Activated CD4-positive, alpha-beta memory T cell treated with anti-CD3 and anti-CD28 coated beads, Interleukin-2, amount 10 ng/mL, durations not matched to agents 7 days and 5 days (primary cell): ENCODE measurements at regions not wholly inside any gene's neighbourhood (a gene's known extent, or its start where the extent isn't known, plus 50 kb on each side); places are given as distances from the start of the nearest gene placed in this dataset.

ENCODE experiments used
- CTCF ChIA-PET: fragments of 350-600 bp; sonication (Branson Sonifier 250); formaldehyde crosslinking; loops from one replicate; lab custom pipeline; 2021; ENCODE audit warnings: antibody characterized with exemption, inconsistent platforms; lab: Charles Lee
- POLR2A ChIA-PET: fragments of 350-600 bp; sonication (Branson Sonifier 250); formaldehyde crosslinking; loops from one replicate; lab custom pipeline; 2021; ENCODE audit warnings: antibody characterized with exemption; lab: Charles Lee
- DNase-seq: peaks from one replicate; pipeline ENCODE4 v3.0.0-alpha.2; 2020
- H3K27ac Mint-ChIP-seq: one replicate; pipeline ENCODE4 v1.8.0; 2021; ENCODE audit warnings: mild to moderate bottlenecking, mixed read lengths
- H3K27me3 Mint-ChIP-seq: one replicate; pipeline ENCODE4 v1.8.0; 2021; ENCODE audit warnings: mixed read lengths
- H3K36me3 Mint-ChIP-seq: one replicate; pipeline ENCODE4 v1.8.0; 2021; ENCODE audit warnings: low read depth, mixed read lengths
- H3K4me1 Mint-ChIP-seq: one replicate; pipeline ENCODE4 v1.8.0; 2021; ENCODE audit warnings: mixed read lengths
- H3K4me3 Mint-ChIP-seq: one replicate; pipeline ENCODE4 v1.8.0; 2021; ENCODE audit warnings: mild to moderate bottlenecking, mixed read lengths
- H3K9me3 Mint-ChIP-seq: one replicate; pipeline ENCODE4 v1.8.0; 2021; ENCODE audit warnings: mixed read lengths

- Mint-ChIP-seq H3K4me1 (no peaks in the 10 kb centered on the region), H3K27me3 (no peaks in the 10 kb centered on the region), H3K9me3 (no peaks in the 10 kb centered on the region), H3K27ac (no peak overlapping the region), H3K4me3 (no peak overlapping the region), H3K36me3 (no peaks in the 10 kb centered on the region)
- DNase-seq: no peak
- ChIA-PET CTCF (no interaction called here), POLR2A (no interaction called here)
Measured at GRCh38 chr3:178901204-178901603, 170.4 kb downstream of the ZMAT3 start.

GRCh38 chr3:178900029-178900646, 171.5 kb downstream of the ZMAT3 start:
- Mint-ChIP-seq H3K4me3 (no peak overlapping the region), H3K27ac (no peak overlapping the region), H3K27me3 (no peaks in the 10 kb centered on the region), H3K9me3 (no peaks in the 10 kb centered on the region), H3K4me1 (no peaks in the 10 kb centered on the region), H3K36me3 (no peaks in the 10 kb centered on the region)
- CTCF ChIA-PET: no interaction called here
- POLR2A ChIA-PET: no interaction called here
- DNase-seq: no peak

GRCh38 chr3:178895178-178895789, 176.3 kb downstream of the ZMAT3 start:
- no peak overlapping the region for H3K4me3 Mint-ChIP-seq
- no peaks in the 10 kb centered on the region for H3K27me3 Mint-ChIP-seq
- ChIA-PET CTCF (no interaction called here), POLR2A (no interaction called here)
- H3K27ac Mint-ChIP-seq: no peak overlapping the region
- DNase-seq: no peak
- H3K9me3 Mint-ChIP-seq: no peaks in the 10 kb centered on the region
- H3K4me1 Mint-ChIP-seq: no peaks in the 10 kb centered on the region
- no peaks in the 10 kb centered on the region for H3K36me3 Mint-ChIP-seq
